Mammary epithelial cell (primary cell): ENCODE measurements at regions not wholly inside any gene's neighbourhood (a gene's known extent, or its start where the extent isn't known, plus 50 kb on each side); places are given as distances from the start of the nearest gene placed in this dataset.

Experiments
- EZH2 ChIP-seq: IDR thresholded peaks from 2 replicates; pipeline ENCODE4 v1.6.1; 2012; ENCODE audit warnings: low read length, inconsistent platforms, borderline replicate concordance
- TF ChIP-seq, protein P1 (sequence below), 2 donors: IDR thresholded peaks in 1 of 2; conservative IDR thresholded peaks in 1 of 2; 2 replicates each; pipeline ENCODE4 v1.5.1; 2011 to 2012; ENCODE audit warnings: inconsistent platforms in 2 of 2, low read length in 2 of 2, mild to moderate bottlenecking in 2 of 2, control low read depth in 1 of 2, low read depth in 1 of 2; ENCODE audit not compliant: insufficient read depth in 1 of 2; ENCODE audit errors: extremely low read depth in 1 of 2

DNA sequence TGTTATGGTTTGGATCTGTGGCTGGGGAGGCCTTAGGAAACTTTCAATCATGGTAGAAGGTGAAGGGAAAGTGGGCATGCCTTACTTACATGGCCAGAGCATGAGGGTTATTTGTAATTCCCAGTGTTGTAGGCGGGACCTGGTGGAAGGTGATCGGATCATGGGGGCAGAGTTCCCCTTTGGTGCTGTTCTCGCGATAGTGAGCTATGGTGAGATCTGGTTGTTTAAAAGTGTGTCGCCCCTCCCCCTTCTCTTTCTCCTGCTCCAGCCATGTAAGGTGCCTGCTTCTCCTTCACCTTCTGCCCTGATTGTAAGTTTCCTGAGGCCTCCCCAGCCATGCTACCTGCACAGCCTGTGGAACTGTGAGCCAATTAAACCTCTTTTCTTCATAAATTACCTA, 145.8 kb downstream of the TFAP2C start:
- TF ChIP-seq, protein P1, sequence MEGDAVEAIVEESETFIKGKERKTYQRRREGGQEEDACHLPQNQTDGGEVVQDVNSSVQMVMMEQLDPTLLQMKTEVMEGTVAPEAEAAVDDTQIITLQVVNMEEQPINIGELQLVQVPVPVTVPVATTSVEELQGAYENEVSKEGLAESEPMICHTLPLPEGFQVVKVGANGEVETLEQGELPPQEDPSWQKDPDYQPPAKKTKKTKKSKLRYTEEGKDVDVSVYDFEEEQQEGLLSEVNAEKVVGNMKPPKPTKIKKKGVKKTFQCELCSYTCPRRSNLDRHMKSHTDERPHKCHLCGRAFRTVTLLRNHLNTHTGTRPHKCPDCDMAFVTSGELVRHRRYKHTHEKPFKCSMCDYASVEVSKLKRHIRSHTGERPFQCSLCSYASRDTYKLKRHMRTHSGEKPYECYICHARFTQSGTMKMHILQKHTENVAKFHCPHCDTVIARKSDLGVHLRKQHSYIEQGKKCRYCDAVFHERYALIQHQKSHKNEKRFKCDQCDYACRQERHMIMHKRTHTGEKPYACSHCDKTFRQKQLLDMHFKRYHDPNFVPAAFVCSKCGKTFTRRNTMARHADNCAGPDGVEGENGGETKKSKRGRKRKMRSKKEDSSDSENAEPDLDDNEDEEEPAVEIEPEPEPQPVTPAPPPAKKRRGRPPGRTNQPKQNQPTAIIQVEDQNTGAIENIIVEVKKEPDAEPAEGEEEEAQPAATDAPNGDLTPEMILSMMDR (conservative IDR thresholded peaks at IDR 0.05 in 1 of 2, IDR thresholded peaks at IDR 0.05 in 1 of 2; ENCODE audit: extremely low read depth in 1 of 2, insufficient read depth in 1 of 2, low read depth in 1 of 2, low read length in 2 of 2) = no peak
- no peak for TF ChIP-seq EZH2
